Upper lobe of right lung (tissue), 1 donor: ENCODE measurements at regions not wholly inside any gene's neighbourhood (a gene's known extent, or its start where the extent isn't known, plus 50 kb on each side); places are given as distances from the start of the nearest gene placed in this dataset.

Source experiments
- ATAC-seq: fragments of 200-7000 bp; cut with Tn5 transposase; one replicate; pipeline ENCODE4 v1.9.1; 2020; ENCODE audit warnings: mild to moderate bottlenecking, moderate library complexity
- DNase-seq: peaks from one replicate; pipeline ENCODE4 v3.0.0-alpha.2; 2020
- H3K27ac ChIP-seq: fragments of 200-600 bp; one replicate; pipeline ENCODE4 v1.8.0; 2022
- H3K27me3 ChIP-seq: fragments of 200-600 bp; one replicate; pipeline ENCODE4 v1.8.0; 2022; ENCODE audit warnings: mild to moderate bottlenecking
- H3K36me3 ChIP-seq: fragments of 200-600 bp; one replicate; pipeline ENCODE4 v1.8.0; 2022
- H3K4me1 ChIP-seq: fragments of 200-600 bp; one replicate; pipeline ENCODE4 v1.8.0; 2022
- H3K4me3 ChIP-seq: fragments of 200-600 bp; one replicate; pipeline ENCODE4 v1.8.0; 2022; ENCODE audit warnings: mild to moderate bottlenecking
- H3K9me3 ChIP-seq: fragments of 200-600 bp; one replicate; pipeline ENCODE4 v1.8.0; 2022
- CTCF ChIP-seq: fragments of 200-600 bp; IDR thresholded peaks from one replicate; pipeline ENCODE4 v1.8.0; 2022; ENCODE audit warnings: antibody characterized with exemption
- intact Hi-C: fragments of 100-400 bp; cut with DNase I; formaldehyde crosslinking; loops from one replicate; pipeline ENCODE4 v1.11.0; 2022
- donor health status: DM: no; HTN: yes; CAD: no; lungs with severe emphysema.

GRCh38 chr5:109614981-109615380 is 74.7 kb upstream of the MAN2A1 start:
- ATAC-seq (no peak), DNase-seq (no peak)
- Histone ChIP-seq H3K36me3 (no peaks in the 10 kb centered on the region), H3K27ac (no peak overlapping the region), H3K4me1 (no peaks in the 10 kb centered on the region), H3K27me3 (no peaks in the 10 kb centered on the region), H3K9me3 (no peaks in the 10 kb centered on the region), H3K4me3 (no peak overlapping the region)
- intact Hi-C loops, result no loop called here
- TF ChIP-seq CTCF, result no peak

GRCh38 chr5:109614301-109614700 is 75.4 kb upstream of the MAN2A1 start:
- Histone ChIP-seq H3K27me3 (no peaks in the 10 kb centered on the region), H3K27ac (no peak overlapping the region), H3K36me3 (no peaks in the 10 kb centered on the region), H3K4me1 (no peaks in the 10 kb centered on the region), H3K9me3 (no peaks in the 10 kb centered on the region), H3K4me3 (no peak overlapping the region)
- no peak for TF ChIP-seq CTCF
- ATAC-seq (no peak), DNase-seq (no peak)
- intact Hi-C loops, result no loop called here

- ATAC-seq, result no peak
- H3K27ac ChIP-seq, result no peak overlapping the region
These were observed 77.3 kb upstream of the MAN2A1 start for GRCh38 chr5:109612278-109612905.

GRCh38 chr5:109611505-109611904 is 78.2 kb upstream of the MAN2A1 start:
- ATAC-seq (no peak), DNase-seq (no peak)
- Histone ChIP-seq H3K36me3 (no peaks in the 10 kb centered on the region), H3K9me3 (no peaks in the 10 kb centered on the region), H3K27me3 (no peaks in the 10 kb centered on the region), H3K27ac (no peak overlapping the region), H3K4me3 (no peak overlapping the region), H3K4me1 (no peaks in the 10 kb centered on the region)
- TF ChIP-seq CTCF, result no peak
- intact Hi-C loops, result no loop called here

More at GRCh38 chr5:109612278-109612905, 77.3 kb upstream of the MAN2A1 start:
- no peaks in the 10 kb centered on the region for H3K27me3 ChIP-seq
- intact Hi-C loops, result no loop called here
- no peaks in the 10 kb centered on the region for H3K9me3 ChIP-seq
- no peak for TF ChIP-seq CTCF
- DNase-seq, result no peak
- H3K4me3 ChIP-seq, result no peak overlapping the region
- H3K4me1 ChIP-seq, result no peaks in the 10 kb centered on the region
- no peaks in the 10 kb centered on the region for H3K36me3 ChIP-seq

GRCh38 chr5:109611061-109611460 is 78.7 kb upstream of the MAN2A1 start:
- DNase-seq (no peak), ATAC-seq (no peak)
- intact Hi-C loops, result no loop called here
- Histone ChIP-seq H3K4me1 (no peaks in the 10 kb centered on the region), H3K4me3 (no peak overlapping the region), H3K36me3 (no peaks in the 10 kb centered on the region), H3K27ac (no peak overlapping the region), H3K27me3 (no peaks in the 10 kb centered on the region), H3K9me3 (no peaks in the 10 kb centered on the region)
- no peak for TF ChIP-seq CTCF

GRCh38 chr5:109610581-109610980 is 79.1 kb upstream of the MAN2A1 start:
- ATAC-seq (no peak), DNase-seq (no peak)
- no peak for TF ChIP-seq CTCF
- intact Hi-C loops, result no loop called here
- Histone ChIP-seq H3K9me3 (no peaks in the 10 kb centered on the region), H3K27ac (no peak overlapping the region), H3K4me3 (no peak overlapping the region), H3K4me1 (no peaks in the 10 kb centered on the region), H3K27me3 (no peaks in the 10 kb centered on the region), H3K36me3 (no peaks in the 10 kb centered on the region)
